ENCODE measurements at regions not wholly inside any gene's neighbourhood (a gene's known extent, or its start where the extent isn't known, plus 50 kb on each side); places are given as distances from the start of the nearest gene placed in this dataset.
"Not testable (repeated sequence)": the region's sequence is repeated elsewhere in the genome, so short reads cannot be mapped to it uniquely, and the experiment has no call there.

- DNase-seq (ENCODE audit: low spot score) (no peak), FAIRE-seq (no peak)
Measured at GRCh38 chr4:22573198-22573597, 57.3 kb upstream of the ADGRA3 start.

DNA sequence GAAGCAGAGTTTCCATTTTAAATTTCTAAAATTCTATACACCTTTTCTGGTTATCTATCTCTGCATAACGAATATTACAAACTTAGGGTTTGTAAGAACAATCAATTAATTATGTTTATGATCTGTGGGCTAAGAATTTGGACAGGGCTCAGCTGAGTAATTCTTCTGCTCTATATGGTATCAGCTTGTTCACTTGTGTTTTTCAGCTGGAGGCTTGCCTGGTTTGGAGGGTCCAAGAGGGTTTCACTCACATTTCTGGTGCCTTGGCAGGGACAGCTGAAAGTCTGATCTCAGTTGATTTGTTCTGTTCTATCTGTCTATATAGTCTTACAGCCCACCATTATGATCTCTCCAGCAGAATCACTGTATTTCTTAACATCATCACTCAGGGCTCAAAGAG, 57.8 kb upstream of the ADGRA3 start:
- FAIRE-seq (no peak), DNase-seq (ENCODE audit: low spot score) (no peak)

- no peak for DNase-seq (ENCODE audit: low spot score)
- no peak for FAIRE-seq
Measured at GRCh38 chr4:22574424-22574823, 58.6 kb upstream of the ADGRA3 start.

- DNase-seq (ENCODE audit: low spot score): no peak
- FAIRE-seq: no peak
Measured at GRCh38 chr4:22574880-22575279, 59.0 kb upstream of the ADGRA3 start.

- DNase-seq (ENCODE audit: low spot score): no peak
- no peak for FAIRE-seq
Measured at GRCh38 chr4:22587253-22587652, 71.4 kb upstream of the ADGRA3 start.

GRCh38 chr4:22593933-22594332, 78.1 kb upstream of the ADGRA3 start:
- DNase-seq (ENCODE audit: low spot score) (no peak), FAIRE-seq (no peak)

DNA sequence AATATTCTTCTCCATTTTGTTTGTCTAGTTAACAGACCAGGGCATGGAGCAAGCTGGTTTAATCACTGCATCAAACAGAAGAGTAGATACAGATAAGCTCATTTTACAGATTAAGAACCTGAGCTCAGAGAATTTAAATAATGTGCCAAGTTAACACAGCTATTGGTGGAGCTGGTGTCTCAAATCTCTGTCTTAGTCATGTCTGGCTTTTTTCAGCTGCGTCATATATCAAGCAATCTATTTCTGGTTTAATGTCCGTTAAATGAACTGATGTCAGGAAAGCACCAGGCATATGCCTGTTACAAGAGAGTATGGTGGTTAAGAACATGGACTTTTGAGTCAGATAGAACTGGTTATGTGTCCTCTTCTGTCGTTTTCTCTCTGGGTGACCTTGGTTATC, 79.8 kb upstream of the ADGRA3 start:
- FAIRE-seq (no peak), DNase-seq (ENCODE audit: low spot score) (no peak)

DNA sequence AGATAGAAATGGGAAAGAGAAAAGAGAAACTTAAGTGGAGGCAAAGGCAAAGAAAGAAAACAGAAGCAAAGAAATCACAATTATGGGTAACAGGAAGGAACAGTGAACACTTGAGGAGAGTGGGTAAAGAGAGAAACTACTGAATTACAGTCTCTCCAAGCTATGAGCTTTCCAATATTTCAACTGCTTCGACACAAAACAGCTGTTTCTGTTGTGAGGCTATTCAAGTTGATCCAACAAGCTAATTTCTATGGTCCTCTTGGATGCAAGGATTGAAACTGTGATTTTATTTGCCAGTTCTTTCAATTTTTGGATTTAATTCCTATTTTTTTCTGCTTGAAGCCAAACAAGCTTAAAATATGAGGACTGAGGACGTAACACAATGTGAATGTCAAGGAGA, 80.5 kb upstream of the ADGRA3 start:
- no peak for FAIRE-seq
- DNase-seq (ENCODE audit: low spot score): no peak

GRCh38 chr4:22597471-22597870, 81.6 kb upstream of the ADGRA3 start:
- FAIRE-seq (no peak), DNase-seq (ENCODE audit: low spot score) (no peak)

DNA sequence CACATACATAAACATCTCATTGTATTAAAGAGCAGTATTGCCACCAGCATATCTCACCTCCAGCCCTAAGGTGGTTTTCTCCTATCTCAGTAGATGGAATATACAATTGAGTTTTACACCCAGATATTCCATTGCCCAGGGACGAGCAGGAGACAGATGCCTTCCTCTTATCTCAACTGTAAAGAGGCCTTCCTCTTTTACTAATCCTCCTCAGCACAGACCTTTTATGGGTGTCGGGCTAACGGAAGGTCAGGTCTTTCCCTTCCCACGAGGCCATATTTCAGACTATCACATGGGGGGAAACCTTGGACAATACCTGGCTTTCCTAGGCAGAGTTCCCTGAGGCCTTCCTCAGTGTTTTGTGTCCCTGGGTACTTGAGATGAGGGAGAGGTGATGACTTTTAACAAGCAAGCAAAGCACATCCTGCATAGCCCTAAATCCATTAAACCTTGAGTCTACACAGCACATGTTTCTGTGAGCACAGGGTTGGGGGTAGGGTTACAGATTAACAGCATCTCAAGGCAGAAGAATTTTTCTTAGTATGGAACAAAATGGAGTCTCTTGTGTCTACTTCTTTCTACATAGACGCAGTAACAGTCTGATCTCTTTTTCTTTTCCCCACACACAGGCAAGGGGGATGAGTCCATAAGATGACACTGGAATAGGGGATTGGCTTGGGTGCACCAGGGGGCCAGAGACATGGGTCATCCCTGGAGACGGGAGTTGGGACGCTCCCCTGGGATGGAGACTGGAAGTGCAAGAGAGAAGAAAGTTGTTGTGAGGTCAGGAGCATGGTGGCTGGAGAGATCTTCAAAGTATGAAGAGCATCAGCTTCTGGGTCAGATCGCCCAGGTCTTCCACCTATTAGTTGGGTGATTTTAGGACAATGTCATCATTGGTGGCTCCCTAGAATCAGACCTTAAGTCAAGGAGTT, 82.5 kb upstream of the ADGRA3 start:
- FAIRE-seq; DNase-seq (ENCODE audit: low spot score): not testable (repeated sequence)

GRCh38 chr4:22599228-22599928, 83.5 kb upstream of the ADGRA3 start:
- not testable (repeated sequence) for FAIRE-seq; DNase-seq (ENCODE audit: low spot score)

GRCh38 chr4:22599929-22600432, 84.1 kb upstream of the ADGRA3 start:
- FAIRE-seq; DNase-seq (ENCODE audit: low spot score): not testable (repeated sequence)

DNA sequence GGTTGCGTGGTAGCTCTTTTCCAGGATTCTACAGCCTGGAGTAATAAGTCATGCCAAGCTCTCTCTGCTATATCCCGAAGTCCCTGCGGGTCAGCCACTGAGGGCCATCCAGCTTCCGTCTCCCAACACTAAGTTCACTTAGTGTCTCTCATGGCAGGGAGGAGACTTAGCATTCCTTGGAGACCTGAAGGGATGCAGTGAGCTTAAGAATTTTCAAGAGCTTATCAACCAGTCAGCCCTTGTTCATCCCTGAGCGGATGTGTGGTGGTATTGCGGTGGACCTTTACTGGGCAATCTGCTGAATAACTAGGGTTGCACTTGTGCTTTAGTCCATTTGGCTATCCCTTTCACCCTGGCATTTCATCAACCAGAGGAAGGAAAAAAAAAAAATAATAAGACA, 85.8 kb upstream of the ADGRA3 start:
- not testable (repeated sequence) for DNase-seq (ENCODE audit: low spot score); FAIRE-seq

GRCh38 chr4:22607382-22607781, 85.4 kb upstream of the GBA3 start:
- peak; percentile 47 for DNase-seq (ENCODE audit: low spot score)
- no peak for FAIRE-seq

- not testable (repeated sequence) for FAIRE-seq; DNase-seq (ENCODE audit: low spot score)
Measured at GRCh38 chr4:22609951-22610525, 82.7 kb upstream of the GBA3 start.

GRCh38 chr4:22614114-22614513, 78.6 kb upstream of the GBA3 start:
- DNase-seq (ENCODE audit: low spot score) (no peak), FAIRE-seq (no peak)

- FAIRE-seq: no peak
- DNase-seq (ENCODE audit: low spot score): no peak
Measured at GRCh38 chr4:22616516-22616915, 76.2 kb upstream of the GBA3 start.

DNA sequence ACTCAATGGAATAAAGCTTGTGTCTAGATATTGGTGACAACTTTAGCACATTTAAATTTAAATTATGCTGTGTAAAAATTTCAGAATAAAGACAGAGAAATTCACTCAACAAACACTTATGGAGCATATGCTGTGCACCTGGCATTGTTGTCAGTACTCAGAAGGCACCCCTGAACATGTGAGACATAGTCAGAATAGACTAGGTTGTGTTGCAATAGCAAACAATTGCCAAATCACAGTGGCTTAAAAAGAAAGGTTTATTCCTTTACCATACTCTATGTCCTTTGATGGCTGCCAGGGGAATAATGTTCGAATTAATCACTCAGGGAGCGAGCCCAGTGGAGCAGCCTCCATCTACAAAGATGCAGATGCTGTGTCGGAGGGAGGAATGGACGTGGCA, 72.6 kb upstream of the GBA3 start:
- FAIRE-seq; DNase-seq (ENCODE audit: low spot score): not testable (repeated sequence)

GRCh38 chr4:22621970-22622369, 70.8 kb upstream of the GBA3 start:
- not testable (repeated sequence) for FAIRE-seq; DNase-seq (ENCODE audit: low spot score)

DNA sequence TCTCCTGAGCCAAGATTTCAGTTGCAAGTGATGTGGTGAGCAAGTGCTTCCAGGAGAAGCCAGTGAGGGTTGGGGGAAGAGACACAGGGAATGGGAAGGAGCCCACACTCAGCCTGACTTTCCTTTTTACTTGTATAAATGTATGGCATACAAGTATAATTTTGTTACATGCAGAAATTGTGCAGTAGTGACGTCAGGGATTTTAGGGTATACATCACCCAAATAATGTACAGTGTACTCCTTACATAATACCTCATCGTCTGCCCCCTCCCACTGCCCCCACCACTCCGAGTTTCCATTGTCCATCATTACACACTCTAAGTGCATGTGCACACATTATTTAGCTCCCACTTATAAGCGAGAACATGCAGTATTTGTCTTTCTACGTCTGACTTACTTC, 68.7 kb upstream of the GBA3 start:
- DNase-seq (ENCODE audit: low spot score); FAIRE-seq: not testable (repeated sequence)

DNA sequence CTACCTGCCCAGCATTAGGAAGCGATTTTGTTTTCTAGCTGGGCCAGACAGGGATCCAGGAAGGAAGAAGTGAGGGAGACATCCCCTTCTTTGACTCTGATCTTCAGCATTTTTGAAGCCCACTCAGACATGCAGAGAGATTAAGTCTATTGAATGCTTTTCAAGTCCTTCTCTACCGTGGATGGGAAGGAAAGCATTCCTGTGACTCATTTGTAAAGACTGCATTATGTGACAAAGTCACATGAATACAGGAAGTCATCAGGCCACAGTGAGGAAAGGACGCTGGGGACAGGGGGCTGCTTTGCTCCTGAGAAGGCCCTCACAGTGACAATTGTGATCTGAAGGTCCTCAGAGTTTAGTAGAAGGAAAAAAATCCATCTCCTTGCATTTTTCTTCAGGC, 67.4 kb upstream of the GBA3 start:
- FAIRE-seq (no peak), DNase-seq (ENCODE audit: low spot score) (peak; percentile 41)

- DNase-seq (ENCODE audit: low spot score); FAIRE-seq: not testable (repeated sequence)
Measured at GRCh38 chr4:22627851-22628250, 64.9 kb upstream of the GBA3 start.

Measured in RCC 7860 (cell line).